ENCODE measurements at regions not wholly inside any gene's neighbourhood (a gene's known extent, or its start where the extent isn't known, plus 50 kb on each side); places are given as distances from the start of the nearest gene placed in this dataset.

DNA sequence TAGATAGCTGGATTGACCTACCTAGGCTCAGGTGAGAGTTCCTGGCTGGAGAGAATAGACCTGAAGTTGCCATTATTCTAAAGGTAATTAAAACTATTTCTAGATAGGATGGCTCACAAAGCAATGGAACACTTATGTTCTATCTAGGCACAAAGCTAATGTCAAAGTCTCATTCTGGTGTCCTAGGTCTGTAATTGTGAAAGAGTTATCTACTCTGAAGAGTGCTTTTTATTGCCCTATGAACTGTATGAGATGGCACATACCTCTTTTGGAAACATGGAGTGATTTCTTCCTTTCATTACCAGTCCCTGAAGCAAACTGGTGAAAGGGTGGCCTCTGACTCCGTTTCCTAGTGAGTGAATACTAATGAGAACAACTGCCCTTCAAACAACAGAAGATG, 80.3 kb downstream of the MTNR1B start:
- Histone ChIP-seq H3K9me3 (replicated peaks; ENCODE audit: control insufficient read depth, insufficient read depth, low read depth, low read length) (no peaks in the 10 kb centered on the region), H3K27me3 (ENCODE audit: control insufficient read depth in 2 of 2, insufficient read depth in 2 of 2, low read length in 2 of 2) (no peaks in the 10 kb centered on the region), H3K9me1 (ENCODE audit: control insufficient read depth, insufficient read depth, low read length) (no peaks in the 10 kb centered on the region), H2AFZ (ENCODE audit: low read depth, low read length) (no peak overlapping the region), H3K4me2 (ENCODE audit: insufficient read depth, low read length) (no peak overlapping the region), H3K9ac (ENCODE audit: insufficient read depth in 1 of 2, low read depth in 2 of 2, low read length in 2 of 2) (no peak overlapping the region), H3K36me3 (ENCODE audit: control insufficient read depth, insufficient read depth, low read length) (no peaks in the 10 kb centered on the region), H3K79me2 (ENCODE audit: control insufficient read depth, insufficient read depth, low read length) (no peaks in the 10 kb centered on the region), H3K4me3 (no peak overlapping the region), H4K20me1 (replicated peaks; ENCODE audit: control insufficient read depth, insufficient read depth, low read length) (no peaks in the 10 kb centered on the region), H3K27ac (ENCODE audit: extremely low read depth, low read depth, low read length) (no peak overlapping the region), H3K4me1 (replicated peaks in 1 of 2; ENCODE audit: control insufficient read depth in 2 of 2, insufficient read depth in 2 of 2, low read length in 2 of 2) (no peaks in the 10 kb centered on the region)
- in situ Hi-C loops (cut with MboI) = no loop called here
- TF ChIP-seq RBM17 (IDR thresholded peaks at IDR 0.05; ENCODE audit: borderline replicate concordance, low read depth, low read length) (no peak), NR1H2 (CRISPR knock-in tag; IDR thresholded peaks at IDR 0.05) (no peak), ZFP30 (CRISPR knock-in tag; IDR thresholded peaks at IDR 0.05; ENCODE audit: borderline replicate concordance) (no peak), ZNF165 (CRISPR knock-in tag; IDR thresholded peaks at IDR 0.05; ENCODE audit: borderline replicate concordance) (no peak), STAT5B (CRISPR knock-in tag; IDR thresholded peaks at IDR 0.05) (no peak), EWSR1 (IDR thresholded peaks at IDR 0.05; ENCODE audit: borderline replicate concordance, low read depth, partially characterized antibody) (no peak), ZNF121 (CRISPR knock-in tag; conservative IDR thresholded peaks at IDR 0.05) (no peak), RB1 (IDR thresholded peaks at IDR 0.05; ENCODE audit: low read depth) (no peak)
- TF ChIP-seq, protein P1, sequence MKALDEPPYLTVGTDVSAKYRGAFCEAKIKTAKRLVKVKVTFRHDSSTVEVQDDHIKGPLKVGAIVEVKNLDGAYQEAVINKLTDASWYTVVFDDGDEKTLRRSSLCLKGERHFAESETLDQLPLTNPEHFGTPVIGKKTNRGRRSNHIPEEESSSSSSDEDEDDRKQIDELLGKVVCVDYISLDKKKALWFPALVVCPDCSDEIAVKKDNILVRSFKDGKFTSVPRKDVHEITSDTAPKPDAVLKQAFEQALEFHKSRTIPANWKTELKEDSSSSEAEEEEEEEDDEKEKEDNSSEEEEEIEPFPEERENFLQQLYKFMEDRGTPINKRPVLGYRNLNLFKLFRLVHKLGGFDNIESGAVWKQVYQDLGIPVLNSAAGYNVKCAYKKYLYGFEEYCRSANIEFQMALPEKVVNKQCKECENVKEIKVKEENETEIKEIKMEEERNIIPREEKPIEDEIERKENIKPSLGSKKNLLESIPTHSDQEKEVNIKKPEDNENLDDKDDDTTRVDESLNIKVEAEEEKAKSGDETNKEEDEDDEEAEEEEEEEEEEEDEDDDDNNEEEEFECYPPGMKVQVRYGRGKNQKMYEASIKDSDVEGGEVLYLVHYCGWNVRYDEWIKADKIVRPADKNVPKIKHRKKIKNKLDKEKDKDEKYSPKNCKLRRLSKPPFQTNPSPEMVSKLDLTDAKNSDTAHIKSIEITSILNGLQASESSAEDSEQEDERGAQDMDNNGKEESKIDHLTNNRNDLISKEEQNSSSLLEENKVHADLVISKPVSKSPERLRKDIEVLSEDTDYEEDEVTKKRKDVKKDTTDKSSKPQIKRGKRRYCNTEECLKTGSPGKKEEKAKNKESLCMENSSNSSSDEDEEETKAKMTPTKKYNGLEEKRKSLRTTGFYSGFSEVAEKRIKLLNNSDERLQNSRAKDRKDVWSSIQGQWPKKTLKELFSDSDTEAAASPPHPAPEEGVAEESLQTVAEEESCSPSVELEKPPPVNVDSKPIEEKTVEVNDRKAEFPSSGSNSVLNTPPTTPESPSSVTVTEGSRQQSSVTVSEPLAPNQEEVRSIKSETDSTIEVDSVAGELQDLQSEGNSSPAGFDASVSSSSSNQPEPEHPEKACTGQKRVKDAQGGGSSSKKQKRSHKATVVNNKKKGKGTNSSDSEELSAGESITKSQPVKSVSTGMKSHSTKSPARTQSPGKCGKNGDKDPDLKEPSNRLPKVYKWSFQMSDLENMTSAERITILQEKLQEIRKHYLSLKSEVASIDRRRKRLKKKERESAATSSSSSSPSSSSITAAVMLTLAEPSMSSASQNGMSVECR (CRISPR knock-in tag; IDR thresholded peaks at IDR 0.05) = no peak
- TF ChIP-seq, protein P2, sequence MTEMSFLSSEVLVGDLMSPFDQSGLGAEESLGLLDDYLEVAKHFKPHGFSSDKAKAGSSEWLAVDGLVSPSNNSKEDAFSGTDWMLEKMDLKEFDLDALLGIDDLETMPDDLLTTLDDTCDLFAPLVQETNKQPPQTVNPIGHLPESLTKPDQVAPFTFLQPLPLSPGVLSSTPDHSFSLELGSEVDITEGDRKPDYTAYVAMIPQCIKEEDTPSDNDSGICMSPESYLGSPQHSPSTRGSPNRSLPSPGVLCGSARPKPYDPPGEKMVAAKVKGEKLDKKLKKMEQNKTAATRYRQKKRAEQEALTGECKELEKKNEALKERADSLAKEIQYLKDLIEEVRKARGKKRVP (CRISPR knock-in tag; IDR thresholded peaks at IDR 0.05) = no peak
- TF ChIP-seq, protein P3, sequence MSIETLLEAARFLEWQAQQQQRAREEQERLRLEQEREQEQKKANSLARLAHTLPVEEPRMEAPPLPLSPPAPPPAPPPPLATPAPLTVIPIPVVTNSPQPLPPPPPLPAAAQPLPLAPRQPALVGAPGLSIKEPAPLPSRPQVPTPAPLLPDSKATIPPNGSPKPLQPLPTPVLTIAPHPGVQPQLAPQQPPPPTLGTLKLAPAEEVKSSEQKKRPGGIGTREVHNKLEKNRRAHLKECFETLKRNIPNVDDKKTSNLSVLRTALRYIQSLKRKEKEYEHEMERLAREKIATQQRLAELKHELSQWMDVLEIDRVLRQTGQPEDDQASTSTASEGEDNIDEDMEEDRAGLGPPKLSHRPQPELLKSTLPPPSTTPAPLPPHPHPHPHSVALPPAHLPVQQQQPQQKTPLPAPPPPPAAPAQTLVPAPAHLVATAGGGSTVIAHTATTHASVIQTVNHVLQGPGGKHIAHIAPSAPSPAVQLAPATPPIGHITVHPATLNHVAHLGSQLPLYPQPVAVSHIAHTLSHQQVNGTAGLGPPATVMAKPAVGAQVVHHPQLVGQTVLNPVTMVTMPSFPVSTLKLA (conservative IDR thresholded peaks at IDR 0.05) = no peak
- no peak for FAIRE-seq
- ChIA-PET POLR2A (no interaction called here), CTCF (ENCODE audit: low intra/inter-chr PET ratio) (no interaction called here)
- BruUV-seq (replicated peaks) = no TSS peak
- WGBS (ENCODE audit: insufficient coverage, low coverage, missing lambda C conversion rate) = 0% methylated on average over 1 of the region's 1 CpG
- no peak for DNase-seq (ENCODE audit: extremely low read depth in 1 of 4, low spot score in 3 of 4)
- intact Hi-C loops (cut with micrococcal nuclease) = no loop called here
- ATAC-seq = no peak
